AG09309 (cell line): ENCODE measurements at regions not wholly inside any gene's neighbourhood (a gene's known extent, or its start where the extent isn't known, plus 50 kb on each side); places are given as distances from the start of the nearest gene placed in this dataset.

Experiments used
- DNase-seq: peaks from one replicate; pipeline ENCODE4 v3.0.0-alpha.2; 2010; ENCODE audit warnings: low read depth
- H3K4me3 ChIP-seq: 2 replicates; pipeline ENCODE4 v1.5.1; 2011; ENCODE audit warnings: mild to moderate bottlenecking, low read depth, low read length, moderate library complexity; ENCODE audit not compliant: control insufficient read depth
- CTCF ChIP-seq: IDR thresholded peaks from 2 replicates; pipeline ENCODE4 v1.5.1; 2011; ENCODE audit warnings: mild to moderate bottlenecking, low read depth, low read length, inconsistent platforms; ENCODE audit not compliant: insufficient read depth, control insufficient read depth; ENCODE audit errors: missing control alignments

GRCh38 chr13:81295177-81295576, 954.3 kb upstream of the SPRY2 start:
- DNase-seq, result no peak
- TF ChIP-seq CTCF, result no peak
- H3K4me3 ChIP-seq, result no peak overlapping the region

GRCh38 chr13:81293594-81294164, 952.8 kb upstream of the SPRY2 start:
- no peak for DNase-seq
- H3K4me3 ChIP-seq, result no peak overlapping the region
- no peak for TF ChIP-seq CTCF

- DNase-seq, result no peak
- H3K4me3 ChIP-seq, result no peak overlapping the region
- TF ChIP-seq CTCF, result no peak
Measured at GRCh38 chr13:81283561-81283960, 942.6 kb upstream of the SPRY2 start.

GRCh38 chr13:81283062-81283461, 942.1 kb upstream of the SPRY2 start:
- no peak overlapping the region for H3K4me3 ChIP-seq
- TF ChIP-seq CTCF, result no peak
- DNase-seq, result no peak

GRCh38 chr13:81275666-81276258, 934.8 kb upstream of the SPRY2 start:
- no peak overlapping the region for H3K4me3 ChIP-seq
- no peak for DNase-seq
- TF ChIP-seq CTCF, result no peak

GRCh38 chr13:81247711-81248110, 906.8 kb upstream of the SPRY2 start:
- DNase-seq, result no peak
- no peak for TF ChIP-seq CTCF
- H3K4me3 ChIP-seq, result no peak overlapping the region
